ENCODE measurements at regions not wholly inside any gene's neighbourhood (a gene's known extent, or its start where the extent isn't known, plus 50 kb on each side); places are given as distances from the start of the nearest gene placed in this dataset.

DNA sequence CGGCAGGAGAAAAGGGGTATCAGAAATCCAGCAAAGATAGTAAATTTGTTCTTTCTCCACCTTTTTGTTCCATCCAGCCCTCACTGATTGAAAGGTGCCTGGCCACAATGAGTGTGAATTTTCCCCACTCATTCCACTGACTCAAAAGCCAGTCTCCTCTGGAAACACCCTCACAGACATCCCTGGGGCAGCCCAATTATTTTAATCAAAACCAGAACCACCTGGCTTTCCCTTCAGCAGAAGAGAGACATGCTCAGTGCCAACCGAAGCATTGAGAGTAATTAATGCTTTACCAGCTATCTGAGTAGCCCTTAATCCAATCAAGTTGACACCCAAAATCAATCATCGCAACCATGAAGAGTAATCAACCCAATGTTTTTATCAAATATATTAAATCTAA is 1129.6 kb upstream of the GBE1 start:
- intact Hi-C loops (cut with DNase I): no loop called here
- no peak for FAIRE-seq
- Histone ChIP-seq H3K36me3 (no peaks in the 10 kb centered on the region), H3K27me3 (no peaks in the 10 kb centered on the region), H3K4me3 (no peak overlapping the region), H3K4me1 (no peaks in the 10 kb centered on the region), H3K9me3 (no peaks in the 10 kb centered on the region), H3K27ac (no peak overlapping the region)
- ATAC-seq: no peak
- WGBS, 2 donors: 62 to 75% methylated on average over 3 of the region's 3 CpGs
- DNase-seq: no peak
- TF ChIP-seq, protein P1, sequence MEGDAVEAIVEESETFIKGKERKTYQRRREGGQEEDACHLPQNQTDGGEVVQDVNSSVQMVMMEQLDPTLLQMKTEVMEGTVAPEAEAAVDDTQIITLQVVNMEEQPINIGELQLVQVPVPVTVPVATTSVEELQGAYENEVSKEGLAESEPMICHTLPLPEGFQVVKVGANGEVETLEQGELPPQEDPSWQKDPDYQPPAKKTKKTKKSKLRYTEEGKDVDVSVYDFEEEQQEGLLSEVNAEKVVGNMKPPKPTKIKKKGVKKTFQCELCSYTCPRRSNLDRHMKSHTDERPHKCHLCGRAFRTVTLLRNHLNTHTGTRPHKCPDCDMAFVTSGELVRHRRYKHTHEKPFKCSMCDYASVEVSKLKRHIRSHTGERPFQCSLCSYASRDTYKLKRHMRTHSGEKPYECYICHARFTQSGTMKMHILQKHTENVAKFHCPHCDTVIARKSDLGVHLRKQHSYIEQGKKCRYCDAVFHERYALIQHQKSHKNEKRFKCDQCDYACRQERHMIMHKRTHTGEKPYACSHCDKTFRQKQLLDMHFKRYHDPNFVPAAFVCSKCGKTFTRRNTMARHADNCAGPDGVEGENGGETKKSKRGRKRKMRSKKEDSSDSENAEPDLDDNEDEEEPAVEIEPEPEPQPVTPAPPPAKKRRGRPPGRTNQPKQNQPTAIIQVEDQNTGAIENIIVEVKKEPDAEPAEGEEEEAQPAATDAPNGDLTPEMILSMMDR (IDR thresholded peaks at IDR 0.05): no peak

DNA sequence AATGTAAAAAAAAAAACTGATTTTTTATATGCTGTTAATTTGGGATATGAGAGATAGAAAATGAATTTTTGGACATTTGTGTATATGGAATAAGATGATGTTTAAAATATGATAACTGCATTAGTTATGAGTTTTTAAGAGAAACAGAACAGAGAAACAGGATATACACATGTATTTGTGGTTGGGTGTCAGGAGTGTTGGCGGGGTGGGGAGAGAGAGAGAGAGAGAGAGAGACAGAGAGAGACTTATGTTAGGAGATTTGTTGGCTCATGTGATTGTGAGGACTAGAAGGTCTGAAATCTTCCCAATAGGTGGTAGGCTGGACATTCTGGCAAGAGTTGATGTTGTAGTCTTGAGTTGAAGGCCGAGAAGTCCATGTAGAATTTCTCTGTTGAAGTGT is 1121.6 kb upstream of the GBE1 start:
- H3K4me3 ChIP-seq: no peak overlapping the region
- no peak for ATAC-seq
- intact Hi-C loops (cut with DNase I): no loop called here

DNA sequence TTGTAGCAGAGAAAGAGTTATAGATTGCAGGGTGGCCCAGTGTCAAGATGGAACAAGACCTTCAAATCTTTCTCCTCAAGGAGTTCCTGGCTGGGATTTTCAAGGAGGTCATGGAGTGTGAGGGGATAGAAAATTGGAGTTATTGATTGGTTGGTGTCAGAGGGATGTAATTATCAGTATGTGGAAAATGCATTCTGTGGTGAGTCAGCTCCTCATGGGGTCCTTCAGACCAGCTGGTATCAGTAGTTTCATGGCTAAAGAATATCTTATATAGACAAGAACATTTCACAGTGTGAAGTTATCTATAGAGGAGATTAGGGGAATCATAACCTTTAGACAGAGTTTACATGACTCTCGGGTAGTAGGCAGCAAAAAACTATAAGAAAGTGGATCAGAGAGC is 1114.0 kb upstream of the GBE1 start:
- TF ChIP-seq, protein P1 (IDR thresholded peaks at IDR 0.05): no peak
- no peak for ATAC-seq
- Histone ChIP-seq H3K4me3 (no peak overlapping the region), H3K4me1 (no peaks in the 10 kb centered on the region), H3K27ac (no peak overlapping the region), H3K36me3 (no peaks in the 10 kb centered on the region), H3K9me3 (peaks cover 0 to 6% (median 0%) of the 10 kb centered on the region in 4 donors), H3K27me3 (no peaks in the 10 kb centered on the region)
- 48 to 55% methylated on average over 1 of the region's 1 CpG for WGBS, 2 donors
- no peak for FAIRE-seq
- DNase-seq: no peak
- intact Hi-C loops (cut with DNase I): no loop called here

More for the DNA sequence above, 1121.6 kb upstream of the GBE1 start:
- no peaks in the 10 kb centered on the region for H3K27me3 ChIP-seq
- no peaks in the 10 kb centered on the region for H3K9me3 ChIP-seq
- no peak overlapping the region for H3K27ac ChIP-seq
- WGBS, 2 donors: 82 to 89% methylated on average over 2 of the region's 2 CpGs
- H3K36me3 ChIP-seq: no peaks in the 10 kb centered on the region
- H3K4me1 ChIP-seq: no peaks in the 10 kb centered on the region
- TF ChIP-seq, protein P1 (IDR thresholded peaks at IDR 0.05): no peak
- FAIRE-seq (no peak), DNase-seq (no peak)

DNA sequence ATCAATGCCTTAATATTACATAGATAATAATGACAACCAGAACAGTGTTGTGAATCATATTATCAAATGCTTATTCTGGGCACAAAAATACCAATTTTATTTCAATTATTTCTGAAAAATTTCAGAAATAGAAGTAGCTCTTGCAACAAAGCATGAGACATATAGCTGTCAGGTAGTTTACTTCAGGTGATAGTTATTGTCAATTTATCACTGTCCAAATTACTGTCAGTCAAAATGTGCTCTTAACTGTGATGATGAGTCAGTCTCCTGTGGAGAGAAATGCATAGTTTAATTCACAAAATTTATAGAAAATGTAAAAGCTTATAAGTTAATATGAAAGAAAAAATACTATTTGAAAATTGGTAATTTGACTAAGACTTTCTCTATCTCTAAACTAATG is 1078.4 kb upstream of the GBE1 start:
- no peak overlapping the region for H3K27ac ChIP-seq
- TF ChIP-seq, protein P1 (IDR thresholded peaks at IDR 0.05): no peak
- no peak for DNase-seq
- H3K4me1 ChIP-seq: no peaks in the 10 kb centered on the region
- H3K9me3 ChIP-seq: no peaks in the 10 kb centered on the region
- H3K27me3 ChIP-seq: no peaks in the 10 kb centered on the region
- no peak for ATAC-seq
- no peaks in the 10 kb centered on the region for H3K36me3 ChIP-seq
- H3K4me3 ChIP-seq: no peak overlapping the region
- intact Hi-C loops (cut with DNase I): no loop called here
- FAIRE-seq: no peak

DNA sequence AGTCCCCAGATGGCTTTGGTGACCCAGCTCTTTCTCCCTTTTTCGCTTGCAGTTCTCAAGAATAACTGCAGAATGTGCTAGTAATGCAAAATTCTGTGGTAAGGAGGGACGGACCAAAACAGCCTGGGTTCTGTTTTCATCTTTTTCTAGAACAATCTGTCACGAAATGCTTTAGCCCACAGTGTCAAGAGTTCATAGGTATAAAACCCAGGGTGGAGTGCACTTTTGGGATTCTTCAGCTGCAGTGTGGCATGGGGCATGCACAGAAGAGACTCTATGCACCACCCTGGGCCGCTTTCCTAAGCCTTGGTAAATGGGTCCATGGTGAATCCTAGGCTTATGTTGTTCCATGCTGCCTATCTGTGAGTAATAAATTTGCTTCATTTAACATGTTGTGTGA is 1072.7 kb upstream of the GBE1 start:
- no peaks in the 10 kb centered on the region for H3K27me3 ChIP-seq
- ATAC-seq: no peak
- no peaks in the 10 kb centered on the region for H3K9me3 ChIP-seq
- no peak overlapping the region for H3K4me3 ChIP-seq
- no peak overlapping the region for H3K27ac ChIP-seq
- TF ChIP-seq, protein P1 (IDR thresholded peaks at IDR 0.05): no peak
- intact Hi-C loops (cut with DNase I): no loop called here
- no peaks in the 10 kb centered on the region for H3K4me1 ChIP-seq
- no peak for FAIRE-seq
- no peaks in the 10 kb centered on the region for H3K36me3 ChIP-seq
- no peak for DNase-seq
- WGBS, 2 donors: 63 to 71% methylated on average over 4 of the region's 4 CpGs

Measured in pancreas (tissue), 10 donors.